ENCODE measurements at regions not wholly inside any gene's neighbourhood (a gene's known extent, or its start where the extent isn't known, plus 50 kb on each side); places are given as distances from the start of the nearest gene placed in this dataset.

GRCh38 chr7:17038160-17038782, 156.5 kb upstream of the AGR3 start (continued):
- TF ChIP-seq ATF3 (IDR thresholded peaks at IDR 0.05; ENCODE audit: borderline replicate concordance, extremely low read depth, low read depth, low read length) (no peak), MEF2A (IDR thresholded peaks at IDR 0.05; ENCODE audit: insufficient read depth, low read depth, low read length) (no peak), NR2C2 (IDR thresholded peaks at IDR 0.05; ENCODE audit: borderline replicate concordance, control insufficient read depth, insufficient read length, low read depth) (no peak), RAD51 (IDR thresholded peaks at IDR 0.05) (no peak), PAX5 (IDR thresholded peaks at IDR 0.05; ENCODE audit: borderline replicate concordance, low read depth, low read length) (no peak), NKRF (conservative IDR thresholded peaks at IDR 0.05) (no peak), CREM (IDR thresholded peaks at IDR 0.05; ENCODE audit: low read depth) (no peak), NR2C1 (IDR thresholded peaks at IDR 0.05) (no peak), CTCF (IDR thresholded peaks at IDR 0.05 in 2 of 3, conservative IDR thresholded peaks at IDR 0.05 in 1 of 3; ENCODE audit: control insufficient read depth in 2 of 3, extremely low read depth in 1 of 3, insufficient read depth in 1 of 3, low read depth in 3 of 3, low read length in 3 of 3) (no peak), ESRRA (IDR thresholded peaks at IDR 0.05; ENCODE audit: low read length) (no peak), CBX3 (IDR thresholded peaks at IDR 0.05; ENCODE audit: borderline replicate concordance, low read depth) (no peak)
- TF ChIP-seq, protein P1, sequence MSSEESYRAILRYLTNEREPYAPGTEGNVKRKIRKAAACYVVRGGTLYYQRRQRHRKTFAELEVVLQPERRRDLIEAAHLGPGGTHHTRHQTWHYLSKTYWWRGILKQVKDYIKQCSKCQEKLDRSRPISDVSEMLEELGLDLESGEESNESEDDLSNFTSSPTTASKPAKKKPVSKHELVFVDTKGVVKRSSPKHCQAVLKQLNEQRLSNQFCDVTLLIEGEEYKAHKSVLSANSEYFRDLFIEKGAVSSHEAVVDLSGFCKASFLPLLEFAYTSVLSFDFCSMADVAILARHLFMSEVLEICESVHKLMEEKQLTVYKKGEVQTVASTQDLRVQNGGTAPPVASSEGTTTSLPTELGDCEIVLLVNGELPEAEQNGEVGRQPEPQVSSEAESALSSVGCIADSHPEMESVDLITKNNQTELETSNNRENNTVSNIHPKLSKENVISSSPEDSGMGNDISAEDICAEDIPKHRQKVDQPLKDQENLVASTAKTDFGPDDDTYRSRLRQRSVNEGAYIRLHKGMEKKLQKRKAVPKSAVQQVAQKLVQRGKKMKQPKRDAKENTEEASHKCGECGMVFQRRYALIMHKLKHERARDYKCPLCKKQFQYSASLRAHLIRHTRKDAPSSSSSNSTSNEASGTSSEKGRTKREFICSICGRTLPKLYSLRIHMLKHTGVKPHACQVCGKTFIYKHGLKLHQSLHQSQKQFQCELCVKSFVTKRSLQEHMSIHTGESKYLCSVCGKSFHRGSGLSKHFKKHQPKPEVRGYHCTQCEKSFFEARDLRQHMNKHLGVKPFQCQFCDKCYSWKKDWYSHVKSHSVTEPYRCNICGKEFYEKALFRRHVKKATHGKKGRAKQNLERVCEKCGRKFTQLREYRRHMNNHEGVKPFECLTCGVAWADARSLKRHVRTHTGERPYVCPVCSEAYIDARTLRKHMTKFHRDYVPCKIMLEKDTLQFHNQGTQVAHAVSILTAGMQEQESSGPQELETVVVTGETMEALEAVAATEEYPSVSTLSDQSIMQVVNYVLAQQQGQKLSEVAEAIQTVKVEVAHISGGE (CRISPR knock-in tag; IDR thresholded peaks at IDR 0.05): no peak
